ENCODE measurements at regions not wholly inside any gene's neighbourhood (a gene's known extent, or its start where the extent isn't known, plus 50 kb on each side); places are given as distances from the start of the nearest gene placed in this dataset.

GRCh38 chr2:58950795-58951462 lies 709.8 kb upstream of the FANCL start:
- Histone ChIP-seq H4K8ac (ENCODE audit: extremely low read depth, insufficient read depth, low read length) (no peak overlapping the region), H3K27me3 (replicated peaks in 1 of 4; ENCODE audit: control insufficient read depth in 3 of 4, extremely low read depth in 1 of 4, insufficient read depth in 3 of 4, low read length in 3 of 4) (no peaks in the 10 kb centered on the region; a peak in 1 of 7 replicates), H2BK120ac (replicated peaks; ENCODE audit: low read depth, low read length) (no peak overlapping the region), H3K9ac (replicated peaks in 1 of 4; ENCODE audit: extremely low read depth in 1 of 4, low read depth in 3 of 4, low read length in 3 of 4) (no peak overlapping the region), H2BK12ac (ENCODE audit: low read depth, low read length) (peak overlapping the region; percentile 62; the same call in 1 of the 2 replicates), H3K4me3 (ENCODE audit: extremely low read depth in 1 of 4, insufficient read depth in 2 of 4, low read depth in 3 of 4, low read length in 4 of 4) (no peak overlapping the region), H3K27ac (ENCODE audit: low read depth, low read length) (no peak overlapping the region), H3K9me3 (ENCODE audit: insufficient read depth in 2 of 2, low read depth in 1 of 2, low read length in 1 of 2) (no peaks in the 10 kb centered on the region), H3K36me3 (ENCODE audit: control insufficient read depth in 2 of 4, insufficient read depth in 4 of 4, low read length in 3 of 4) (no peaks in the 10 kb centered on the region), H3K4me2 (ENCODE audit: insufficient read depth in 1 of 2, low read depth in 2 of 2, low read length in 2 of 2) (no peak overlapping the region), H4K5ac (ENCODE audit: insufficient read length, low read depth, low read length) (no peak overlapping the region), H3K23ac (ENCODE audit: insufficient read length) (no peak overlapping the region), H4K20me1 (replicated peaks in 1 of 2; ENCODE audit: control insufficient read depth in 1 of 2, insufficient read depth in 2 of 2, low read length in 2 of 2) (no peaks in the 10 kb centered on the region), H3K18ac (ENCODE audit: extremely low read depth, low read length) (no peak overlapping the region), H2BK15ac (ENCODE audit: low read length) (no peak overlapping the region), H2AFZ (ENCODE audit: low read length) (no peak overlapping the region), H3K4ac (replicated peaks; ENCODE audit: insufficient read length, low read depth, low read length) (no peak overlapping the region), H4K91ac (replicated peaks; ENCODE audit: insufficient read length, low read length) (no peak overlapping the region), H3K56ac (replicated peaks; ENCODE audit: insufficient read length, low read depth, low read length) (no peak overlapping the region), H3K23me2 (ENCODE audit: low read depth, low read length) (no peaks in the 10 kb centered on the region), H3K79me1 (ENCODE audit: low read depth, low read length) (no peaks in the 10 kb centered on the region), H2BK5ac (ENCODE audit: low read depth, low read length) (no peak overlapping the region), H3K79me2 (ENCODE audit: control insufficient read depth in 1 of 2, insufficient read depth in 2 of 2, low read length in 2 of 2) (no peaks in the 10 kb centered on the region), H3K14ac (ENCODE audit: insufficient read length) (no peak overlapping the region), H2AK5ac (ENCODE audit: low read depth, low read length) (no peak overlapping the region; the same call in 1 of the 2 replicates), H3K4me1 (replicated peaks in 1 of 4; ENCODE audit: control insufficient read depth in 3 of 4, insufficient read depth in 4 of 4, low read length in 3 of 4) (peaks cover 10 to 22% (median 15%) of the 10 kb centered on the region in 4 experiments; a peak in 6 of 7 replicates), H2BK20ac (ENCODE audit: low read length) (no peak overlapping the region)
- FAIRE-seq (no peak), DNase-seq (ENCODE audit: low read depth in 1 of 2, low spot score in 2 of 2) (no peak)
- CTCF ChIA-PET (ENCODE audit: partially characterized antibody) = interaction anchor here (0.6 kb wide), 2 partner anchors 43 to 1164 kb away, joined by 3 to 4 read pairs; no protein-coding TSS in a partner anchor
- POLR2A ChIA-PET (ENCODE audit: partially characterized antibody) = no interaction called here
- 93% methylated on average over 4 of the region's 4 CpGs; no CpG with 5 or more reads in 1 of the 2 experiments for WGBS, 2 experiments (ENCODE audit: extremely low coverage in 1 of 2, insufficient coverage in 1 of 2, insufficient read length in 1 of 2, insufficient replicate concordance in 2 of 2, low coverage in 1 of 2, low lambda C conversion rate in 2 of 2, missing lambda C conversion rate in 1 of 2)
- no peak for TF ChIP-seq CTBP2 (IDR thresholded peaks at IDR 0.05; ENCODE audit: borderline replicate concordance, insufficient read depth, insufficient read length, low read length)
- TF ChIP-seq KDM1A (IDR thresholded peaks at IDR 0.05; ENCODE audit: borderline replicate concordance, low read length) = no peak
- TF ChIP-seq POU5F1 (IDR thresholded peaks at IDR 0.05; ENCODE audit: low read depth, low read length) = no peak
- TF ChIP-seq HDAC2 (IDR thresholded peaks at IDR 0.05; ENCODE audit: borderline replicate concordance in 1 of 2, low read depth in 2 of 2, low read length in 2 of 2) = no peak
- TF ChIP-seq RBBP5 (IDR thresholded peaks at IDR 0.05; ENCODE audit: borderline replicate concordance, low read depth, low read length) = no peak
- TF ChIP-seq, protein P1, sequence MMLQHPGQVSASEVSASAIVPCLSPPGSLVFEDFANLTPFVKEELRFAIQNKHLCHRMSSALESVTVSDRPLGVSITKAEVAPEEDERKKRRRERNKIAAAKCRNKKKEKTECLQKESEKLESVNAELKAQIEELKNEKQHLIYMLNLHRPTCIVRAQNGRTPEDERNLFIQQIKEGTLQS (IDR thresholded peaks at IDR 0.05; ENCODE audit: insufficient read depth, low read depth, low read length) = no peak
- no peak for TF ChIP-seq POLR2AphosphoS5 (IDR thresholded peaks at IDR 0.05; ENCODE audit: low read depth, low read length)
- TF ChIP-seq RFX5 (IDR thresholded peaks at IDR 0.05; ENCODE audit: borderline replicate concordance, low read depth, low read length) = no peak
- TF ChIP-seq SIN3A (conservative IDR thresholded peaks at IDR 0.05 in 1 of 2, IDR thresholded peaks at IDR 0.05 in 1 of 2; ENCODE audit: low read depth in 1 of 2, low read length in 2 of 2) = no peak
- no peak for TF ChIP-seq NANOG (IDR thresholded peaks at IDR 0.05; ENCODE audit: insufficient read depth, low read depth, low read length, poor library complexity, severe bottlenecking)
- no peak for TF ChIP-seq EGR1 (IDR thresholded peaks at IDR 0.05; ENCODE audit: borderline replicate concordance, low read depth, low read length)
- no peak for TF ChIP-seq TBP (IDR thresholded peaks at IDR 0.05; ENCODE audit: low read depth, low read length)
